NAMALWA (cell line): ENCODE measurements at regions not wholly inside any gene's neighbourhood (a gene's known extent, or its start where the extent isn't known, plus 50 kb on each side); places are given as distances from the start of the nearest gene placed in this dataset.

Source experiments
- DNase-seq: peaks from one replicate; pipeline ENCODE4 v3.0.0-alpha.2; 2015; ENCODE audit warnings: low spot score

- DNase-seq = no peak
Measured at GRCh38 chr22:49435596-49435995, 392.1 kb downstream of the BRD1 start.

GRCh38 chr22:49433717-49434611, 393.7 kb downstream of the BRD1 start:
- no peak for DNase-seq

- no peak for DNase-seq
Measured at GRCh38 chr22:49432897-49433443, 394.7 kb downstream of the BRD1 start.

- DNase-seq = no peak
Measured at GRCh38 chr22:49432211-49432896, 395.3 kb downstream of the BRD1 start.

DNA sequence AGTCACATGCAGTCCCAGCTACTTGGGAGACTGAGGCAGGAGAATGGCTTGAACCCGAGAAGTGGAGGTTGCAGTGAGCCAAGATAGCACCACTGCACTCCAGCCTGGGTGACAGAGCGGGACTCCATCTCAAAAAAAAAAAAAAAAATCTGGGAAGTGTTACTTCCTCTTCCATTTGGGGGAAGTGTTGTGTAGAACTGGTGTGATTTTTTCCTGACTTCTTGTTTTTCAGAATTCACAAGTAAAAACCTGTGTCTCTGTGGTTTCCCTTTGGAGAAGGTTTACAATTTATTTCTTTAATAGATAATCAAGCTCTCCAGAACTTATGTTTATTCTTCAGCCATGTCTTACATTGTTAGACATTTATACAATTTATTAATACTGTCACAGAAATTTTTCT, 396.1 kb downstream of the BRD1 start:
- DNase-seq = no peak

GRCh38 chr22:49429066-49429465, 398.6 kb downstream of the BRD1 start:
- DNase-seq = no peak

DNA sequence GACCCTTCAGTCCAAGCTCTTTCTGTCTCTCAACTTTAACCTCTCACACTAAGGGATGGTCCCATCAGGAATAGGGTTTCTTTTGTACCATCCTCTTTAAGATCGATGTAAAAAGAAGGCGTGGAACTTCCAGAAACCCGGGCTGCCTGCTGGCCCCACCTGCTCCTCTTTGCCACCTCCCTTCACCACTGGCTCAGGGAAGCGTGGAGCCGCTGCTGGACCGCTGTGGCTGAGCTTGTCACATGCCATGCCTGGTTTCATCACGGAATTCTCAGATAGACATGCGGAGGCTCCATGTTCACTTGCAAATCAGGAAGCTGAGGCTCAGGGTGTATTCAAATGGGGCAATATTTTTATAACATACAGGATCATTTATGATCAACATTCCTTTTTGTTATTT, 399.7 kb downstream of the BRD1 start:
- DNase-seq = no peak

GRCh38 chr22:49427341-49427740, 400.3 kb downstream of the BRD1 start:
- no peak for DNase-seq

DNA sequence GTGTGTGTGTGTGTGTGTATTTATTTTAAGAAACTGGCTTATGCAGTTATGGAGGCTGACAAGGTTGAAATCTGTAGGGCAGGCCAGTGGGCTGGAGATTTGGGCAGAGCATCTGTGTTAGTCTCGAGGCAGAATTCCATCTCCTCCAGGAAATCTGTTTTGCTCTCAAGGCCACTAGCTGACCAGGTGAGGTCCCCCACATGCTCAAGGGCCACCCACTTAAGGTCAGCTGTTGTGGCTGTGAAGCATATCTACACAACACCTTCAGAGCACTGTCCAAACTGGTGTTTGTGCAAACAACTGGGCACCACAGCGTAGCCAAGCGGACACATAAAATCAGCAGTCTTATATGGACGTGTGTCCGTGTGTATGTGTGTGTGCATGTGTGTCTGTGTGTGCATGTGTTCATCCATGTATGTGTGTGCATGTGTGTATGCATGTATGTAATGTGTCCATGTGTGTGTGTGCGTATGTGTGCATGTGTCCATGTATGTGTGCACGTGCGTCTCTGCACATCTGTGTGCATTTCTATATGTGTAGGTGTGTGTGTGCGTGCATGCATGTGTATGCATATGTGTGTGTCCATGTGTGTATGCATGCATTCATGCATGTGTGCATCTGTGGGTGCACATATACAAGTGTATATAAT, 400.9 kb downstream of the BRD1 start:
- no peak for DNase-seq

- no peak for DNase-seq
Measured at GRCh38 chr22:49426098-49426497, 401.6 kb downstream of the BRD1 start.

DNA sequence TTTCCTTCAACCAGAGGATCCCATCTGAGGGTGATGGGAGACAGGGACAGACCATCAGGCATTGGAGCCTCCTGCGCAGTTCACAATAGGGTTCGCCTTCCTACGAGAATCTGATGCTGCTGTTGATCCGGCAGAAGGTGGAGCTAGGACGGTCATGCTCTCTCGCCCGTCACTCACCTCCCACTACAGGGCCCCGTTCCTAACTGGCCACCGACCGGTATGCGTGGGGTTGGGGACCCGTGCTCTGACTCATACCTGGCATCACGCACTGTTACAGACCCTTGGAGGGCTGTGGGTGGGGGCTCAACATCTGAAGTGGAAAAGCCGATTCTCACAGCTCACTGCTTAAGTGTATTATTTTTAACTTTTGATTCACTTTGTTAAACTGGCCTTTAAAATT, 402.3 kb downstream of the BRD1 start:
- no peak for DNase-seq

DNA sequence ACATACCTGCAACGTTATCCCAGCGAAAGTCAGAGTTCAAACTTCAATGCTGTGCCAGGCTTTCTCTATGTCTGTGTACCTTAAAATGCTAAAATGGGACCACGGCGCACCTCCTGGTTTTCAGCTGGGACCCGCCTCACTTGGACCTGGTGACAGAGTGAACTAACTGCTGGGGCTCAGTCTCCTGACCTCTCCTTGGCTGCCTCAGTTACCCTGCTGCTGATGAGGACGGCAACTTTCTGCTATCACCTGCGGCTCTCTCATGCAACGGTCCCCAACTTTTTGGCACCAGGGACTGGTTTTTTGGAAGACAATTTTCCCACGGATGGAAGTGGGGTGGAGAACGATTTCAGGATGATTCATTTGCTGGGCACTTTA, 402.8 kb downstream of the BRD1 start:
- DNase-seq = no peak

DNA sequence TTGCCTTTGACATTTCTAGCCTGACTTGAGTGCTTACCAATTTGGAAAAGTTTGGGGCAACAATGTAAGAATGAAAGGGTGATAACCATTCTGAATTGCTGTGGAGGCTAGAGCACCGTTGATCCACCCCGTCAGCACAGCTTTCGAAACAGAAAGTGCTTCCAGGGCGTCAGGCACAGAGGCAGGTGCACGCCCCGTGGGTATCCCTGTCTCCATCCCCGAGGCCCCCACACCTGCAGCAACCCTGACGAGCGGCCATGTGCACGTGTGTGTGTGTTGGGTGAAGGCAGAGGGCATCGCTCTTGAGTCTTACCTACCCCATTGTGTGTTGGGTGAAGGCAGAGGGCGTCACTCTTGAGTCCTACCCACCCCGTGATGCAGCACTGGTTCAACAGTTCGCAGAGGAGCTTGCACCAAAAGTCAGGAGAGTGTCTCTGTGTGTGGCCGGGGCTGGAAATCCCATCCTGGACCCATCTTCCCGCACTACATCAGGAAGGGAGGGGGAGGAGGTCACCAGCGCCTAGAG, 404.5 kb downstream of the BRD1 start:
- no peak for DNase-seq

DNA sequence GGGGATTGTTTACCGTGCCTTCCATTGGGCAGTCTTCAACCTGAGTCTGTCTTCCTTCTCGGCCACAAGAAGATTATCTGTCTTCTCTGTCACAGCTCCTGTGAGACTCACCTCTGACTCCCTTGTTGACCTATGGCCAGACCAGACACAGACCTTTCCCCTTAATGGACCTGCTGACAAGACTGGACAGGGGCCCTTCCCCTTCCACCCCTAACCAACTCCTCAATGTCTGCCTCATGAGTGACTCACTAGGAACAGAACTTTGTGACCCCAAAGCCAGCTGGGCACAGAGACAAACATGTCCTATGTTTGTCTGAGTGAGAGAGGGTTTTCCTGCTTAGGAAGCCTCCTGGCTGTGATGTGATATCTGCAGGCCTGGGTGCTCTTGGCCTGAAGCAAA, 405.0 kb downstream of the BRD1 start:
- no peak for DNase-seq

DNA sequence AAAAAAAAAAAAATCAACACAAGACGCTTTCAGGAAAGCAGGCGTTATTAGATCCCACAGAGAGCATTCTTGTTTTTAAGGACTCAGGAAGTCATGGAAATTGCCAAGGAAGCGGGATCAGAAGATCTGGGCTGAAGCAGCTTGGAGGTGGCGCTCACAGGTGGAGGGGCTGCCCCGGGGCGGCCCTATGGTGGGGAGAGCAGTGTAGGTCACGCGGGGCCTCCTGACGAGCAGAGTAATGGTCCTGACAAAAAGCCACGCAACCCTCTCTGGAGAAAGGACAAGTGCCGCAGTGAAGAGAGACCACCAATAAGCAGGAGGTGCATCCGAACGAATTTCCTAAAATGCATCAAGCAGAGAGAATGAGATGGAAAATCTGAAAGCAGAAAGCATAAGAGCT, 407.0 kb downstream of the BRD1 start:
- no peak for DNase-seq

DNA sequence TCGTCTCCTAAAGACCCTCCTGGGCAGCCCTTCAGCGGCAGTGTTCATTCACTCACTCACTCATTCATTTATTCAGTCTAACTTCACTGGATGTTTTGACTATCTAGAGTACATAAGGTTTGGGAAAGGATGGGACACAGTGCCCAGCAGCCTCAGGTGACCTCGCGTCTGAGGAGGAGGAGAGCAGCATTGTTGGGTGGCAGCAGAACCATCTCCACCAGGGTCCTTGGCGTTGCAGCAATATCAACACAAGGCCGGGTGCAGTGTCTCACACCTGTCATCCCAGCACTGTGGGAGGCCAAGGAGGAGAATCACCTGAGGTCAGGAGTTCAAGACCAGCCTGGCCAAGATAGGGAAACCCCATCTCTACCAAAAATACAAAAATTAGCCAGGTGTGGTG, 408.0 kb downstream of the BRD1 start:
- DNase-seq = no peak

GRCh38 chr22:49418943-49419342, 408.7 kb downstream of the BRD1 start:
- no peak for DNase-seq

- no peak for DNase-seq
Measured at GRCh38 chr22:49418341-49418894, 409.3 kb downstream of the BRD1 start.

DNA sequence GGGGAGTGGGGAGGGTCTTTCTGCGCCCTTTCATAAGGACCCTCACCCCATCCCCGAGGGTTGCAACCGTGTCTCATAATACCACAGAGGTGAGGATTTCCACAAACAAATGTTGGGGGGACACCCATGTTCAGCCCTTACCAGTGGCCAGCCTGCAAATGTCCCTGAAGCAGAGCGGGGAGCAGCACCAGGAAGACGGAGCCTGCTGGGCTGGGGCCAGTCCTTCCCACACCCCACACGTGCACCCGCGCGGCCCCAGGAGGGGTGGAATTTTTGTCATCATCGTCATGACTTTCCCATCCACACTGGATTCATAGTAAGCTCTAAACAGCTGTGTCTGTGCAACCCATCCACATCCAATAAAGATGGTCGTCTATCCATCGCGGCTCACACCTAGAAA, 409.8 kb downstream of the BRD1 start:
- DNase-seq = no peak

- no peak for DNase-seq
Measured at GRCh38 chr22:49417326-49417725, 410.3 kb downstream of the BRD1 start.

DNA sequence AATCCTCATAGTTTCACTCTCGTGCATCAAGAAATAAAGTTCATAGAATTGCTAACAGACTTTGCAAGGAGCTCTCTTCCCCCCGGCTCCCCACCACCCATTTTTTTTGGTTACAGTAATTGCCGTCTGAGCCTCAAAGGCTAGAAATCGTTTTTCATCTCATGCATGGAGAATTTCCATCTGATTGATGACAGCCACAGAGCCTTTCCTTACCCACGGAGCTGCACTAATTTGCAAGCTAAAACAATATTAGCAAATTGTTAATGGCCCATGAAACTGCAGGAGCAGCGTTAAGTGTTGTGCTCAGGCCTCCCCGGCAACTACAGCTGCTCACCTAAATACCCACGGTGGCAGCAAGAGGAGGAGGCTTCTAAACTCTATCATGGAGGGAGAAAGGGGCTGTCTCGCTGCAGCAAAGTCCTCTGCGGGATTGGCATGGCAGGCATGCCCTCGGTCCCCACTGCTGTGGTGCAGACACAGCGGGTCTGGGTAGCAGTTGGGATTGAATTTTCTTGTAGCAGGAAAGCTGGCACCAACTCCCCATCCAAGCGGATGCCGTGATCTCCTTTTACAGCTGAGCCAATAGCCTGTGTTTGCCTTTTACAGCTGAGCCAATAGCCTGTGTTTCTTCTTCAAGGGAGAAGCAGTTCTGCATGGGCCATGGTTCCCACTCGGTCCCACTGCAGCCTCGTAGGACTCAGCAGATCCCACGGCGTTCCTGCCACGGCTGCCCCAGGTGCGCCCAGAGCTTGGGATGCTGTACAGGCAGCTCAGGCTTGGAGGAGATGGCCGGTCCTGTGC, 412.3 kb downstream of the BRD1 start:
- DNase-seq = no peak
